NOMO-1 treated with DMSO at 0.1 percent for 48 hours (cell line): ENCODE measurements at regions not wholly inside any gene's neighbourhood (a gene's known extent, or its start where the extent isn't known, plus 50 kb on each side); places are given as distances from the start of the nearest gene placed in this dataset.

Source experiments
- DNase-seq: peaks from one replicate; lab custom pipeline; 2025; ENCODE audit not compliant: unreplicated experiment; lab: John Stamatoyannopoulos, UW

DNA sequence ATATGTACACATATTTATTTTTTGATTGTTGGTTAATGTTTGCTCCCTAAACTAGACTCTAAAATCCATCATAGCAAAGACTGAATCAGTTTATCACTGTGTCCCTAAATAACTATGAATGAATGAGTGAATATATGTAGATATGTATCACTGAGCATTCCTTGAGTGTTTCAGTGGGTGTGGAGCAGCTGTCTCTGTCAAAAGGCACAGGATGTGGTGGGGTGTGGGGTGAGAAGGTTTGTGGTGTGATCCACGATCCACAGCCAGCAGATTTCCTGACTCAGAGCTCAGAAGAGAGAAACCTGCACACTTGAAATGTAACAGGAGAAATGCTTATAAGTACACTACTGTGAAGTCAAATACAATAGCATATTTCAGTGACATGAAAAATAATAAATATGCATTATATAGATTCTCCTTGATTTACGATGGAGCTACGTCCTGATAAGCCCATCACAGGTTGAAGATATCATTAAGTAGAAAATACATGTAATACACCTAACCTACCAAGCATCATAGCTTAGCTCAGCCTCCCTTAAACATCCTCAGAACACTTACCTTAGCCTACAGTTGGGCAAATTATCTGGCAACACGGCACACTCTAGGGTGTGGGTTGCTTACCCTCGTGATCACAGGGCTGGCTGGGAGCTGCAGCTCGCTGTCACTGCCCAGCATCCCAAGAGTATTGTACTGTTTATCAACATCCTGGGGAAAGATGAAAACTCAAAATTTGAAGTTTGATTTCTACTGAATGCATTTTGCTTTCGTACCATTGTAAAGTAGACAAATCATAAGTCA is 287.0 kb downstream of the GAS1 start:
- no peak for DNase-seq

DNA sequence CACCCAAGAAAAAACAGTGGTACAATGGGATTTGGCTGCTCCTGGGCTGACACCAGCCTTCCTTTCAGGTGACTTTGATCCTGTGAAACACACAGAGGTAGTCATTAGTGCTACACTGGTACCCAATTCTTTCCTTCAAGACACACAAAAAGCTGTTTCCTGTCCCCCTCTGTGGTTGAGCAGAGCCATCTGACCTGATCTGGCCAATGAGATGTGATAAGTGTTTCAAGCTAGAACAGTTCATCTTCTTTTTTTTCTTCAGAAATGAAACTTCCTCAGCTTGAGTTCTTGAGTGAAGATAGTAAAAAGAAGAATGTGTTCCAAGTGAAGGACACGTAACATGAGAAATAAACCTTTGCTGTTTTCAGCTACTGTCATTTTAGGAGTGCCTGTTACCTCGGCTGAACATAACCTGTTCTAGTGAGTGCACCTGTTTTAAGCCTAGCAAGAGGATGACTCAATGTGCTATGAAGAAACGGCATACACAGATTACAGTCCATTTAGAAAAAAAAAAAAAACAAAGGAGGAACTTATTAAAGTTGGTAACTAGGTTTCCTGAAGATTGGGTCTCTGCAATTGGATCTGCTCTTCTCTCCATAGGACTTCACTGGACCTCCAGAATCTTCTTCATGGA is 287.8 kb downstream of the GAS1 start:
- DNase-seq: no peak

DNA sequence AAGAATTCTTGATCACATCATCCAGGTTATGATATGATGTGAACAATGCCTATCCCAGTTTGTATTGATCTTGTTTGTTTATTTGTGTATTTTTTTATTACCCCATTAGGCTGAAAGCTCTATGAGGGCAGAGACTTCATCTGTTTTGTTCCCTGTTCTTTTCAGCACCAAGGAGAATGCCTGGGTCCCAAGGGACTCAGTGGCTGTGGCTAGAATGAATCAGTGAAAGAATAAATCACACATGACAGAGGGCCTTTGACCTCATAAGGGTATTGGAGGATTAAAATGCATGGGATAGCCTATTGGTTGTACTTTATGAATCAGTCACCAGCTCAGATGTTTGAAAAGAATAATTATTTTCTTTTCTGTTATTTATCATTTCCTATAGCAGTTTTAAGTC is 292.2 kb downstream of the GAS1 start:
- no peak for DNase-seq

DNA sequence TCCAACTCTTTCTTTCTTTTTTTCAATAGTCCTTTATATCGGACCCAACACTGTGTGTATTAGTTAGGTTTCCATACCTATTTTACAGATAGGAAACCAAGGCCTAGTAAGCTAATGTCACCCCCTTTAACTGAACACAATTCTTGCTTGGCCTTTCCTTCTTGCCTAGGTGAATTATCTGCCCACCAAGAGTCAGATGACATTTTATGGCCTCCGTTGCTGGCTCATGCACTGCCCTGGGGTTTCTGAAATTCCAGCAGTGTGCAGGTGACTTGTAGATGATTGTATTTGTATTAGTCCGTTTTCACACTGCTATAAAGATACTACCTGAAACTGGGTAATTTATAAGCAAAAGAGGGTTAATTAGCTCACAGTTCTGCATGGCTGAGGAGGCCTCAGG is 293.8 kb downstream of the GAS1 start:
- no peak for DNase-seq

DNA sequence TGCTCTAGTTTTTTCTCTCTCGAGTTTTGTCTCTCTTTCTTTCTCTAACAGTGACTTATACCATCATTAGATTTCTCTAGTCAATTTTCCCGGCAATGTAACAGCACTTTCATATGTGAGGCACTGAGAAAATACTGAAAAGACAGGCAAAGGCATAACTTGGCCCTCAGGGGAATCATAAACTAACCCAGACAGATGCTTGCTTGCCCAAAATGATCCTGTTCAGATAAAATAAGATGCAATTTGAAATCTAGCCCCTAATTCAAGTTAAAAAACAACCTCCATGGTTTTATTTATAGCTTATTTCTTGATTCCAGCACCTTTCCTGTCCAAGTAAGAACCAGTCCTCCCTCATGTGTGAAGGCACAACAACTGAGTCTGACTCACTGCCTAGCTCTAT is 294.6 kb downstream of the GAS1 start:
- DNase-seq: no peak

DNA sequence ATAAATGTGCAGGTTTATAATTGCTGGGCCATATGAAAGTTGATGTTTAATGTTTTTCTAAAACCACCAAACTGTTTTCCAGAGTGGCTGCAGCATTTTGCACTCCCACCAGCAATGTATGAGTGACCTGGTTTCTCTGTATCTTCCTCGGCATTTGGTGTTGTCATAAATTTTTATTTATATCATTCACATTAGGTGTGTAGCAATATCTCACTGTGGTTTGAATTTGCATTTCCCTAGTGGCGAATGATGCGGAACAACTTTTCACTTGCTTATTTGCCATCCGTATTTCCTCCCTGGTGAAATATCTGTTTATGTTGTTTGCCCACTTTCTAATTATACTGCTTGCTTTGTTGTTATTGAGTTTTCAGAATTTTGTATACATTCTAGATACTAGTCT is 295.7 kb upstream of the TUT7 start:
- DNase-seq: no peak

DNA sequence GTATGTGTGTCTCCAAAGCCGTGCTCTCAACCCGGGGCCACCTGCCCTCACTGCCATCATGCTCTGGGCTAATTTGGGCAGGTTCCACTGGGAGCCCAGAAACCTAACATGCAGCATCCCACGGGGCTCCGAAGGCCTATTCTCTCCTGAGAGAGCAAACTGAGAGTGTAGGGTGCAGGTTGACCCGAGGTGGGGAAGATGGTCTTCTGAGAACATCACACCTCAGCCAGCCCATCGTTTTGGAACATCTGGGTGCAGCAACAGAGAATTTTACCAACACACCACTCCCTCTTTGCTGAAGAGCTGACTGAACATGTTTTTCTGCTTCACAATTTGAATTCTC is 294.6 kb upstream of the TUT7 start:
- no peak for DNase-seq

DNA sequence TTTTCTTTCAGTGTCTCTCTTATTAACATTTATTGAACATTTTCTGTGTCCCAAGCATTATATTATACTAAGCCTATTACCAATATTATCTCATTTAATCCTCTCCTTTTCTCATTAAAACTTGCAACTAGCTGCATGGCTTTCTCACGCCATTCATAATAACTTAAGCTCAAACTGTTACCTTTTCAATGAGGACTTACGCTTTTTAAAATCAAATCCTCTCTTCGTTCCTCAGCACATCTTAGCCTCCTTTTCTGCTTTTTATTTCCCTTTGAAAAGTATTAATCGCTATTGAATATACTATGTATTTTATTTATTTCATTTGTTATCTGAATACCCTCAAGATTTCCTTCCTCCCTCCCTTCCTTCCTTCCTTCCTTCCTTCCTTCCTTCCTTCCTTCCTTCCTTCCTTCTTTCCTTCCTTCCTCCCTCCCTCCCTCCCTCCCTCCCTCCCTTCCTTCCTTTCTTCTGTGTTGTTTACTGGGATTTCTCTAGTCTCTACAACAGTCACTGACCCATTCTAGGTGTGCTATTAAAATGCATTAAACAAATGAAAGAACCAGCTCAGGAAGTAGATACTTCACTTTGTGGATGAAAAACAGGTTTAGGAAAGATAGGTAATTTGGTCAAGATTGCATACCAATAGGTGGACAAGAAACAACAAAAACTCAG is 294.1 kb upstream of the TUT7 start:
- no peak for DNase-seq

DNA sequence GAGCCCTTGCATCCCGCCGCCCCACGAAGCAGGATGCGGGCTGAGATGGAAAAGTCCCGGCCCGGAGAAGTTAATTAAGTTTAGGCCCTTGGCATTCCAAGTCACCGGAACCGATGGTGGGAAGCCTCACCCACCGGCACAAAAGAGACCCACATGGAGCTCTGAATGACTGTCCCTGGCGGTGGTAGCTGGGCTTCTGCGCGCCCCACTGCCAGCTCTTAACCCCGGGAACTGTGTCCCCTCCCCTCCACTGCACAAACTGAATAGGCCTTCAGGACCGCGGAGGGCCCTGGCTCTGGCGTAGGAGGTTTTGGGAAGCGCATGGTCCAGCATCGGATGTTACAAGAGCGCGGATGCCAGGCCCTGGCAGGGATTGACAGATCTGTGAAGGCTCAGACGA is 291.1 kb upstream of the TUT7 start:
- no peak for DNase-seq

DNA sequence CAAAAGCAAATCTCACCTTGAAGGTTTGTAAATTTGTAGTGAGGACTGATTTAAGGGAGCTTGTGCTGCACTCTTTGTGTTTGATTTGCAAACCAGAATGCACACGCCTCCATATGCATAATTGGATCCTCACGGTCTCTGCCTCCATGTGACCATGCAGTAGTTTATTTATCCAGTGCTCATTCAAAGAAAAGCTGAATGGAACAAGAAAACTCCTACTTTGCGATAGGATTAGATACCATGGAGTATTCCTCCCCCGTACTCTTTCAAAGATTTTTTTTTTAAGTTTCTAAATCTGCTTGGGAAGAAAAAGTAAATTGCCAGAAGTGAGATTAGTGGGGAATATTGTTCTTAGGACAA is 290.4 kb upstream of the TUT7 start:
- no peak for DNase-seq

DNA sequence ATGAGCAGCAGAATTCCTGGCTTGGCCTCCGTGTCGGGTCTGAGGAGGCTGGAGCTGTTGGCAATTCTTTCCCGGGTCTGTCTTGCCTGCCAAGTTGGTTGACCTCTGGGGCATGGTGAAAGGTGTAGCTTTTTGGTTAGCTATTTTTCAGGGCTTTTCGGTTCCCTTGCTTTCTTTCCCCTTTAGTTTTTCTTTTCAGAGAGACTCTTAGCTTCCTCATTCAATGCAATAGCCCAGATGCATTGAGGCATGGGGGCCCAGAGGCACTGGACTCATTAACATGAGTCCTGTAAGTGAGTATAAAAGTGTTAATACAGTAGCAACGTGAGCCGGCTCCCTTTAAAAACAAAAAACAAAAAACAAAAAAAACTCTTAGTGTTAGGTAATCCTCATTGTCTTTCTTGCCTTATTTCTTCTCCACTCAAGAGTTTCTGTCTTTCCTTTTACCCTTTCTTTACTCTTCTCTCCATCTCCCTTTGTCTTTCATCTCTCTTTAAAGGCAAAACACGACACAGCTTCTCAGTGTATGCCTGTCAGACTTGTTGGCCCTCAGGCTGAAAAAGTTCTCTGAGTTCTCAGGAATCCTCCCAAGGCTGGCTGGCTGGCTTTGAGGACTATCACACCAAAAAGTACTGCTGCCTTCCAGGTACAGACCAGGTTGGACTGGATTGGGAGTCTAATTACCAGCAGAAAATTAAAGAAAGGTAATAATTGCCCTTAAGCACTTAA is 289.9 kb upstream of the TUT7 start:
- no peak for DNase-seq

DNA sequence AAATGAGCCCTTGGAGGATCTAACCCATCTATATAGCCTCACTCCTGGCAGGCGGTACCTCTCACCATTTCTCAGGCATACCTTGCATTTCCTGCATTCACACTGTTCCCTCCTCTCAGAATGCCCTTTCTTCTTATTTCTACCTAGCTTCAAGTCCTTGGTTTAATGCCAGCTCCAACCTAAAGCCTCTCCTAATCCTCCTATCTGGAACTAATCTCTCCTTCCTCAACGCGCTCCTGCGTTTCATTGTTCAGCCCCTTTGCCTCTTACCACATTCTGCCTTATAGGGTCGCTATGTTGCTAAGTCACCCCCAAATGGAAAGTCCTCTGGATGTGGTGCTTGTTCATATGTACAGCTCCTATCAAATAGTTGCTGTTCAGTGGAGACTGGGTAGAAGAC is 288.5 kb upstream of the TUT7 start:
- no peak for DNase-seq

DNA sequence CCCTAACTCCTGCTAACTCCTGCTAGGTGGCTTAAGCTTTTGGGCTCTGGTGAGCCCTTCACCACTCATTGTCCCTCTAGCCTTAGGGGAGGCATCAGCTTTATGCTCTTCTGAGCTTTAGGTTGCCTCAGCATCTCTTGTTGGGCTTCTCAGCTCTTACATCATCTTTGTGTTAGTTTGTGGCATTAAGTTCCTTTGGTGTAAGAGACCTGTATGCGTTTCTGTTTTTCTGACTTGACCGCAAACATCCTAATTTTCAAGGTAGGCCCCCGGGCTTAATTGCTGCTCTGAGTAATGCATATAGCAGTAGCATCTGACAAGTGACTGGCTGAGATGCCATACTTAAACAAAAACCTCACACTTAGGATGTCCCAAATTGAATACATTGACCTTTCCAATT is 287.8 kb upstream of the TUT7 start:
- no peak for DNase-seq

DNA sequence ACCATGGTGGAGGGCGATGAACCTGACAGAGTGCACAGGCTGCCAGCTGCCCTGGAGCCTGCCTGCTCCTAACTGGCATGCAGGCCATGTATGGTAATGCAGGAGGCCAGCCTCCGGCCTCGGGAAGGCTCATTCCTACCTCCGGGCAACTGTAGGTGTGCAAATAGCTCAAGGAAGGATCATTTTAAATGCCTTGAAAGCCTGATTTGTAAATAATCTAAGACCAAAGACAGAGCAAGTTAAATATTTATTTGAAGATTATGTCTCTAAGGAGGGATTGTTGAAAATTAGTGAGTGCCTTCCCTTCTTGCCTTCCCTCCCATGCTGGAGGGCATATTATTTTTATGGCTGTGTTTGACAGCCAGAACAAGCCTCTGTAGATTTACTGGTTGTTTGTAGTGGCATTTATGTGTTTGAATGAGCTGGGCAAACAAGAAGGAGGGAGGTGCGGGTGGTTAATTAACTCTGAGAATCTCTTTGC is 285.7 kb upstream of the TUT7 start:
- DNase-seq: no peak

DNA sequence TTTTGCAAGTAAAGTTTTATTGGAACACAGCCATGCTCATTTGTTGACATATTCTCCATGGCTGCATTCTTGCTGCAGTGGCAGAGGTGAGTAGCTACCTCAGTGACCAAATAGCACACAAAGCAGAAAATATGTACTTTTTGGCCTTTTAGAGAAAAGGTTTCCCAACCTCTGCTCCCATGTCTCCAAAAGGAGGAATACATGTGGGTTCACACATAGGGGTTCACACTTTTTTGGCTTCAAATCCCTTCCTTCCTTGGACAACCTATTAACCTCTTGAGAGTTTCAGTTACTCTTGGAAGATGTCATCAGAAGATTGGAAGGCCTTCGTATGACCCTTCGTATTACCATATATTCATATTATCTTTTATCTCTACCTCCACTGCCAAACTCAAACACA is 285.1 kb upstream of the TUT7 start:
- DNase-seq: no peak

DNA sequence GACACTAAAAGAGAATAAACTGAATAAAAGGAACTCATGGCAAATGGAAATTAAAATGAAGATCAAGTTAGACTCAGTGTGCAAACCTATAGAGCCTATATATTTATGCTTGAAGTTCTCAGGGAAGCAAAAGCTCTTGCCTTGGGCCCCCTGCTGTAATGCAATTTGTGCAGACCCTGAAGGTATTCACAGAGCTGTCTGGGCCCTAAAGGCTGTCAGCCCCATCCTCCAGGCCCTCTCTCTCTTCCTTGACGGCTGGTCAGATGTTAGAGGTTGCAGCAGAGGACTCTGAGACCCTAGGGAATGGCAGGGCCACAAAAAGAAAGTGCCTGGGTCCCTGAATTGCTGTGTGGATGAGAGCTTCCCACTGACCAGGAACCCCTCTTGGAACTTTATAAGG is 283.9 kb upstream of the TUT7 start:
- no peak for DNase-seq

DNA sequence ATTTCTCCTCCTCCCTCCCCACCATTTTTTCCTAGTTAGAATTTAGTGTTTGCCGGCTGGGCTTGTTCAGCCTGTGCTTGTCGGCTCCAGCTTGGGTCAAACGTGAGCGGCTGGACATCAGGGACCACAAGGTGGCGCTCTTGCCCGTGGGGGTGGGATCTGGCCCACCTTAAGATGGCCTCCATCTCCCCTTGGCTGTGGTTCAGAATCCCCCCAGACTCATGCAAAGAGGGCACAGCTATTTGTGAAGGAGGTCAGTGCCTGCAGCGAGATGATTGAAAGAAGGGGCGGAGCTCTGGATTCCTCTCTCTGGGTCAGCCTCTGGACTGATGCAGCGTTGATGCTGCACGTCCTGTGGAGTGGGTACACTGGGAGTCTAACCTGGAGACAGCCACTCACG is 283.3 kb upstream of the TUT7 start:
- DNase-seq: no peak

DNA sequence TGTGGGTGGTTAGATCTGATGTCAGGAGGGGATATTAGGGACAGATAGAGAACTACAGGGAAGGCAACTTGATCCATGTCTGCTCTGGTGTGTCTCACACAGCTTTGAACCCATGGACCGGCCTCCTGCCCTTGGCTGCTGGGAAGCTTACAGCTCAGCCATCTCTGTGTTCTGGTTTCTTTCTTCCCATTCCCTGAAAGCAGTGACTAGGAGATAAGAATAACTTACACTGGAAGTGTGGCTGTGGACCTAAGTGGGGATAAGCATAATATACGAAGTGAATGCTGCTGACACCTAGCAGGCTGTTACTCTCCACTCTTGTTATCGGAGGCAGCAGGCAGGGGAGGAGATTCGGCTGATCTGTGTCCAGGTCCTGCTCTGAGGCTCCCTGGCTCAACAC is 282.3 kb upstream of the TUT7 start:
- no peak for DNase-seq

DNA sequence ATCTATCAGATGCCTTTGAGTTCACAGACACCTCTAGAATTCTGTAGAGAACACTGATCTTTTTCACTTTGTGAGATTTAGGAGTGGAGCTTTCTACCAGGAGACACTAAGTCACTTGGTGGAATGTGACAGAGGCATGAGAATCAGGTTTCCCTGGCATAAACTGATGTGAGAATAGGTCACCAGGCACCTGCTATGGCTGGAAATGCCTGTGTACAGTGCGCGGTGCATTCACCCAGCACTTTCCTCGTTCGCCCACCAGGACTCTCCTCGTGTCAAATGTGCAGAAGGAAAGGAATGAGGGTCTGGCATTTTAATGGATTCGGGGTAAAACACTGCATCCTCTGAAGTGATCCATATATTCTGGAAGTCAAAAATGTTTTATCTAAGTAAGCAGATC is 281.8 kb upstream of the TUT7 start:
- no peak for DNase-seq

DNA sequence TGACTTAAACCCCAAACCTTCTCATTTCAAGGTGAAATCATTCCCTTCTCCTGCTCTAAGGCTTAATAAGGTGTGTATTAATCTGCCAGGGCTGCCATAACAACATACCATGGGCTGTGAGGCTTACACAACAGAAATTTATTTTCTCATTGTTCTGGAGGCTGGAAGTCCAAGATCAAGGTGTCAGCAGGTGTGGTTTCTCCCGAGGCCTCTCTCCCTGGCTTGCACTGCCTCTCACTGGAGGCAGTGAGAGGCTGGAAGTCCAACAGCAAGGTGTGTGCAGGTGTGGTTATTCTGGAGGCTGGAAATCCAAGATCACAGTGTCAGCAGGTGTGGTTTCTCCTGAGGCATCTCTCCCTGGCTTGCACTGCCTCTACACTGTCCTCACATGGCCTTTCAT is 280.3 kb upstream of the TUT7 start:
- DNase-seq: no peak

DNA sequence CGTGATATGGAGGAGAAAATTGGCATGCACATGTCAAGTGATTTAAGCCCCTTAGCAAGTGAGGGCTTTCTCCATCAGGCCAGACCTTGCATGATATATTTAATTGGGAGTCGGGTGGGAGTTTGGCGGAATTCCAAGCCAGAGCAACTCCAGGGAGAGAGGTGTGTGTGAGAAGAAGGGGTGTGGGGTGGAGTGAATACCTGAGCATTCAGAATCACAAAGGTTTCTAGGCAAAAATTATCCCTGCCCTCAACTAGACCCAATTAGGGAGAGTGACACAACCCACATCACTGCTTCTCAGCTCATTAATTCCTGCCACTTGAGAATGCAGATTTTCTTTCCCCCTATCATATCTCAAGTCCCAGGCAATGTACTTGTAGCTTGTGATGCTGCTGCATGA is 279.7 kb upstream of the TUT7 start:
- DNase-seq: no peak

DNA sequence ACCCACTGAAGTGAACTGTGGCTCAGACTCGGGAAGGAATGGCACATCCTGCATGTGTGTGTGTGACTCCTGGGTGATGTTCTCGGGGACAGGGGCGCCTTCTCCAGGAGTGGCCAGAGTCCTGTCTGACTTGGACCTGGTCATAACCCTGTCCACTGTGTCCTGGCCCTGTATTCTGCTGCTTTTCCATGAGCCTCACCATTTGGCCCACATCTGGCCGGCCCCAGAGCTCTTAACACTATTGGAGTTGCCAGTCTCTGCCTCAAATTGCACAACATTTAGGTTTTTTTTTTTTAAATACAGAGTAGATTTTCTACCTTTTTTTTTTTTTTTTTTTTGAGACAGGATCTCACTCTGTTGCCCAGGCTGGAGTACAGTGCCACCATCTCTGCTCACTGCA is 278.3 kb upstream of the TUT7 start:
- no peak for DNase-seq
